Astrocyte (in vitro differentiated cells and primary cell): ENCODE measurements at regions not wholly inside any gene's neighbourhood (a gene's known extent, or its start where the extent isn't known, plus 50 kb on each side); places are given as distances from the start of the nearest gene placed in this dataset.

Experiments used
- CTCF ChIP-seq: IDR thresholded peaks from 2 replicates; pipeline ENCODE4 v1.5.1; 2011; ENCODE audit warnings: low read depth, mild to moderate bottlenecking, inconsistent platforms, low read length, moderate library complexity; ENCODE audit not compliant: insufficient read depth
- EZH2 ChIP-seq: IDR thresholded peaks from 2 replicates; pipeline ENCODE4 v1.6.1; 2012; ENCODE audit warnings: mild to moderate bottlenecking, low read length, inconsistent platforms; ENCODE audit not compliant: insufficient read depth

GRCh38 chr5:39955156-39955555 is 530.4 kb upstream of the DAB2 start:
- TF ChIP-seq CTCF (no peak), EZH2 (no peak)
